ENCODE measurements at regions not wholly inside any gene's neighbourhood (a gene's known extent, or its start where the extent isn't known, plus 50 kb on each side); places are given as distances from the start of the nearest gene placed in this dataset.
"Not testable (repeated sequence)": the region's sequence is repeated elsewhere in the genome, so short reads cannot be mapped to it uniquely, and the experiment has no call there.

- no peak for DNase-seq (ENCODE audit: low spot score)
- TF ChIP-seq, protein P1, sequence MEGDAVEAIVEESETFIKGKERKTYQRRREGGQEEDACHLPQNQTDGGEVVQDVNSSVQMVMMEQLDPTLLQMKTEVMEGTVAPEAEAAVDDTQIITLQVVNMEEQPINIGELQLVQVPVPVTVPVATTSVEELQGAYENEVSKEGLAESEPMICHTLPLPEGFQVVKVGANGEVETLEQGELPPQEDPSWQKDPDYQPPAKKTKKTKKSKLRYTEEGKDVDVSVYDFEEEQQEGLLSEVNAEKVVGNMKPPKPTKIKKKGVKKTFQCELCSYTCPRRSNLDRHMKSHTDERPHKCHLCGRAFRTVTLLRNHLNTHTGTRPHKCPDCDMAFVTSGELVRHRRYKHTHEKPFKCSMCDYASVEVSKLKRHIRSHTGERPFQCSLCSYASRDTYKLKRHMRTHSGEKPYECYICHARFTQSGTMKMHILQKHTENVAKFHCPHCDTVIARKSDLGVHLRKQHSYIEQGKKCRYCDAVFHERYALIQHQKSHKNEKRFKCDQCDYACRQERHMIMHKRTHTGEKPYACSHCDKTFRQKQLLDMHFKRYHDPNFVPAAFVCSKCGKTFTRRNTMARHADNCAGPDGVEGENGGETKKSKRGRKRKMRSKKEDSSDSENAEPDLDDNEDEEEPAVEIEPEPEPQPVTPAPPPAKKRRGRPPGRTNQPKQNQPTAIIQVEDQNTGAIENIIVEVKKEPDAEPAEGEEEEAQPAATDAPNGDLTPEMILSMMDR (IDR thresholded peaks at IDR 0.05; ENCODE audit: extremely low read depth, insufficient read depth, missing control alignments), result no peak
- in situ Hi-C loops (cut with MboI; ENCODE audit: low pct_unique_long_range_greater_than_20kb, low sequenced_read_pairs, unreplicated experiment), result no loop called here
These were observed 161.2 kb upstream of the SPRY1 start for GRCh38 chr4:123235431-123235830.

DNA sequence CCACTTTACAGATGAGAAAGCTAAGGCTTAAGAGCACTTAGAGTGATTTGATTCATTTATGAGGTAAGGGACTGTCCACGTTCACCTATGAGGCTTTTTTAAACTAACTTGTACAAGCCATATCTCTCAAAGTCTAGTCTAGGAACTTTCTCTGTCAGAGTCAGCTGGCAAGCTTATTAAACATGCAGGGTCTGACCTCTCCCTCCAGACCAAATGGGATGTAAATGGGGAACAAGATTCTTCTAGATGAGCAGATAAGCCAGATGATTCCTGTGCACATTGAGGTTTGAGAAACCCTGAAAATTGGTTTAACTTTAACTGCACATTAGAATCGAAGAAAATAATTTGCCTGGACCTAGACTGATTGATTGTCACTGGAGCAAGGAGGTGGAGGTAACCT lies 160.0 kb upstream of the SPRY1 start:
- TF ChIP-seq, protein P1 (IDR thresholded peaks at IDR 0.05; ENCODE audit: extremely low read depth, insufficient read depth, missing control alignments), result no peak
- in situ Hi-C loops (cut with MboI; ENCODE audit: low pct_unique_long_range_greater_than_20kb, low sequenced_read_pairs, unreplicated experiment), result no loop called here
- DNase-seq (ENCODE audit: low spot score), result no peak

DNA sequence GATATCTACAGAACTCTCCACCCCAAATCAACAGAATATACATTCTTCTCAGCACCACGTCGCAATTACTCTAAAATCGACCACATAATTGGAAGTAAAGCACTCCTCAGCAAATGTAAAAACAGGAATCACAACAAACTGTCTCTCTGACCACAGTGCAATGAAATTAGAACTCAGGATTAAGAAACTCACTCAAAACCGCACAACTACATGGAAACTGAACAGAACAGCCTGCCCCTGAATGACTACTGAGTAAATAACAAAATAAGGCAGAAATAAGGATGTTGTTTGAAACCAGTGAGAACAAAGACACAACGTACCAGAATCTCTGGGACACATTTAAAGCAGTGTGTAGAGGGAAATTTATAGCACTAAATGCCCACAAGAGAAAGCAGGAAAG lies 156.3 kb upstream of the SPRY1 start:
- in situ Hi-C loops (cut with MboI; ENCODE audit: low pct_unique_long_range_greater_than_20kb, low sequenced_read_pairs, unreplicated experiment); DNase-seq (ENCODE audit: low spot score): not testable (repeated sequence)

- DNase-seq (ENCODE audit: low spot score); in situ Hi-C loops (cut with MboI; ENCODE audit: low pct_unique_long_range_greater_than_20kb, low sequenced_read_pairs, unreplicated experiment): not testable (repeated sequence)
These were observed 153.4 kb upstream of the SPRY1 start for GRCh38 chr4:123243220-123243619.

DNA sequence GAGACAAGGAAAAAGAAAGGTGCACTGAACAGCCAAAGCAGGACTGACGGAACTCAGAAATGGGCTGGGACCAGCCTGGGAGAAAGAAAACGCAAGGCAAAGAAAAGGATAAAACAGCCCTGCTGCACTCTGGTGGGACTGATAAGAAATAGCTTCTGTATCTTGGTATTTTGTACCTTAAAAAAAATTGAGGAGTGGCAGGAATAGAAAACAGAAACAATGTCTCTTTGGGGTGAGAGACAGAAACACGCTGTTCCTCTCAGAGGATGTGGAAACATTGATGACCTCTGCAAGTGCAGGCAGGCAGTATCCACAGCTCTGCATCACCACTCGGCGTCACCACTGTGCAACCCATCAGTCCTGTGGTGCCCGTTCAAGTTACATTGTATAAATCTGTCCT lies 152.5 kb upstream of the SPRY1 start:
- DNase-seq (ENCODE audit: low spot score), result no peak
- TF ChIP-seq, protein P1 (IDR thresholded peaks at IDR 0.05; ENCODE audit: extremely low read depth, insufficient read depth, missing control alignments), result no peak
- in situ Hi-C loops (cut with MboI; ENCODE audit: low pct_unique_long_range_greater_than_20kb, low sequenced_read_pairs, unreplicated experiment), result no loop called here

DNA sequence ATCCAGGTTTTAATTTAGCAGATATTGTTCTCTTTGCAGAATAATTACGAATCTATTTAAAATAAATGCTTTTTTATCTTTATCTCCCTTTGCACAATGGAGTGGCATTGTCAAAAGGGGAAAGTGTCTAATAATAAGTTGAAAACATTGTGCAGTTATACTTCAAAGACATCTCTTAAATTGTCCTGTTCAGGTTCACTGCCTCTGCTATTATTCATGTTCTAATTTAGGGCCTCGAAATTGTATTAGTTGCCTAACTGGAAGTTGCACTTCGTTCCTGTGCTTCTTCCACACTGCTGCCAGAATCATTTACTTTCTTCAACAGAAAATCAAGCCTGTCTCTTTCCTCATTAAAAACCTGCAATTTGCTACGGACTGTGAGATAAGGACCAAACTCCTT lies 150.5 kb upstream of the SPRY1 start:
- TF ChIP-seq, protein P1 (IDR thresholded peaks at IDR 0.05; ENCODE audit: extremely low read depth, insufficient read depth, missing control alignments), result no peak

DNA sequence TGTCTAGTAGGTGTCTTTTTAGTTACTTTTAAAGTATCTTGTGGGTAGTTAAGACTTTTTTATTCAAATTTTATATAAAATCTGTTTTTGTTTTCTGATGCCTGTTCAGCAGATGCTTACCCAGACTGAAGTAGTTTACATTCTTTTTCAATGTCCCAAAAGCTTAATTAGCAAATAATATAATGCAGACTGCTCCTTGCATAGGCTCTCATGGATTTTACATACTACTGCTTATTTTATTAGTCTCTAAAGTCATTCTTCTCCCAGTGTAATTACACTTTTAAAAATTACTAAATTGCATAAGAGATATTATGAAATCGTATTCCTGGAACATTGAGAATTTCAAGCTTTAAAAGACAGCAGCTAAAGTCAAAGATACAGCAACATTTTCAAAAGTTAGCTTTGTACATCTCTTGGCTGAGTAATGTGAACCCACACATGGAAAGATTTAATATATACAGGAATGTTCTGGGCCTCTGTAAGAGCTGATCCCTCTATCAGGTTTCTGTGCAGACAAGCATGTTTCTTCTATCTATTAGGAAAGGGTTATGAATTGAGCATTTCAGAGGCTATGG lies 148.4 kb upstream of the SPRY1 start:
- in situ Hi-C loops (cut with MboI; ENCODE audit: low pct_unique_long_range_greater_than_20kb, low sequenced_read_pairs, unreplicated experiment), result no loop called here
- DNase-seq (ENCODE audit: low spot score), result no peak
- TF ChIP-seq, protein P1 (IDR thresholded peaks at IDR 0.05; ENCODE audit: extremely low read depth, insufficient read depth, missing control alignments), result no peak

More for the DNA sequence above, 150.5 kb upstream of the SPRY1 start:
- in situ Hi-C loops (cut with MboI; ENCODE audit: low pct_unique_long_range_greater_than_20kb, low sequenced_read_pairs, unreplicated experiment), result no loop called here
- DNase-seq (ENCODE audit: low spot score), result no peak

GRCh38 chr4:123249821-123250220 lies 146.8 kb upstream of the SPRY1 start:
- in situ Hi-C loops (cut with MboI; ENCODE audit: low pct_unique_long_range_greater_than_20kb, low sequenced_read_pairs, unreplicated experiment), result no loop called here
- TF ChIP-seq, protein P1 (IDR thresholded peaks at IDR 0.05; ENCODE audit: extremely low read depth, insufficient read depth, missing control alignments), result no peak
- DNase-seq (ENCODE audit: low spot score), result no peak

All from GM13977 (cell line).